Neutrophil (primary cell): ENCODE measurements at regions not wholly inside any gene's neighbourhood (a gene's known extent, or its start where the extent isn't known, plus 50 kb on each side); places are given as distances from the start of the nearest gene placed in this dataset.

Source experiments
- H3K27ac ChIP-seq: fragments of 200-600 bp; sonication (generic); 2 replicates; pipeline ENCODE4 v1.5.1; 2016; ENCODE audit warnings: mild to moderate bottlenecking, moderate library complexity
- H3K27me3 ChIP-seq: fragments of 200-600 bp; sonication (generic); 2 replicates; pipeline ENCODE4 v1.6.0; 2016; ENCODE audit warnings: mild to moderate bottlenecking
- H3K36me3 ChIP-seq: fragments of 200-600 bp; sonication (generic); 2 replicates; pipeline ENCODE4 v1.5.1; 2017
- H3K4me1 ChIP-seq, 2 experiments: fragments of 200-600 bp in 1 of 2; sonication (generic) in 1 of 2; 1 replicate in 1 of 2; 2 replicates in 1 of 2; pipeline versions ENCODE4 v1.5.1 to v1.6.1; 2013 to 2016; ENCODE audit warnings: low read depth in 1 of 2, low read length in 1 of 2, mild to moderate bottlenecking in 1 of 2, moderate library complexity in 1 of 2; ENCODE audit not compliant: control insufficient read depth in 1 of 2, insufficient read depth in 1 of 2
- H3K4me3 ChIP-seq, 2 experiments: fragments of 200-600 bp in 1 of 2; sonication (generic) in 1 of 2; 1 replicate in 1 of 2; 2 replicates in 1 of 2; pipeline ENCODE4 v1.5.1; 2013 to 2016; ENCODE audit warnings: low read depth in 1 of 2, low read length in 1 of 2, mild to moderate bottlenecking in 1 of 2, moderate library complexity in 1 of 2
- H3K9me3 ChIP-seq: fragments of 200-600 bp; sonication (generic); 2 replicates; pipeline ENCODE4 v1.5.1; 2016
- CTCF ChIP-seq: fragments of 200-600 bp; sonication (generic); IDR thresholded peaks from 2 replicates; pipeline ENCODE4 v1.5.1; 2016; ENCODE audit warnings: antibody characterized with exemption

GRCh38 chr2:220057916-220058315, 430.5 kb downstream of the SLC4A3 start:
- no peak overlapping the region for H3K4me3 ChIP-seq
- no peaks in the 10 kb centered on the region for H3K36me3 ChIP-seq
- no peaks in the 10 kb centered on the region for H3K27me3 ChIP-seq
- no peaks in the 10 kb centered on the region for H3K9me3 ChIP-seq
- no peak for TF ChIP-seq CTCF
- no peak overlapping the region for H3K27ac ChIP-seq
- no peaks in the 10 kb centered on the region for H3K4me1 ChIP-seq

- TF ChIP-seq CTCF: no peak
- Histone ChIP-seq H3K4me1 (no peaks in the 10 kb centered on the region), H3K27me3 (no peaks in the 10 kb centered on the region), H3K36me3 (no peaks in the 10 kb centered on the region), H3K4me3 (no peak overlapping the region), H3K9me3 (no peaks in the 10 kb centered on the region), H3K27ac (no peak overlapping the region)
These were observed 436.9 kb downstream of the SLC4A3 start for GRCh38 chr2:220064111-220065030.

GRCh38 chr2:220065581-220065980, 438.2 kb downstream of the SLC4A3 start:
- Histone ChIP-seq H3K27me3 (no peaks in the 10 kb centered on the region), H3K36me3 (no peaks in the 10 kb centered on the region), H3K4me1 (no peaks in the 10 kb centered on the region), H3K27ac (no peak overlapping the region), H3K9me3 (no peaks in the 10 kb centered on the region), H3K4me3 (no peak overlapping the region)
- no peak for TF ChIP-seq CTCF

GRCh38 chr2:220068846-220069245, 441.4 kb downstream of the SLC4A3 start:
- Histone ChIP-seq H3K27ac (no peak overlapping the region), H3K36me3 (no peaks in the 10 kb centered on the region), H3K9me3 (no peaks in the 10 kb centered on the region), H3K4me1 (no peaks in the 10 kb centered on the region), H3K27me3 (no peaks in the 10 kb centered on the region), H3K4me3 (no peak overlapping the region)
- TF ChIP-seq CTCF: no peak

GRCh38 chr2:220070349-220070748, 442.9 kb downstream of the SLC4A3 start:
- H3K27me3 ChIP-seq: no peaks in the 10 kb centered on the region
- H3K9me3 ChIP-seq: no peaks in the 10 kb centered on the region
- H3K4me1 ChIP-seq: no peaks in the 10 kb centered on the region
- H3K27ac ChIP-seq: no peak overlapping the region
- no peak for TF ChIP-seq CTCF
- H3K36me3 ChIP-seq: no peaks in the 10 kb centered on the region
- H3K4me3 ChIP-seq: no peak overlapping the region
